ENCODE measurements at regions not wholly inside any gene's neighbourhood (a gene's known extent, or its start where the extent isn't known, plus 50 kb on each side); places are given as distances from the start of the nearest gene placed in this dataset.

DNA sequence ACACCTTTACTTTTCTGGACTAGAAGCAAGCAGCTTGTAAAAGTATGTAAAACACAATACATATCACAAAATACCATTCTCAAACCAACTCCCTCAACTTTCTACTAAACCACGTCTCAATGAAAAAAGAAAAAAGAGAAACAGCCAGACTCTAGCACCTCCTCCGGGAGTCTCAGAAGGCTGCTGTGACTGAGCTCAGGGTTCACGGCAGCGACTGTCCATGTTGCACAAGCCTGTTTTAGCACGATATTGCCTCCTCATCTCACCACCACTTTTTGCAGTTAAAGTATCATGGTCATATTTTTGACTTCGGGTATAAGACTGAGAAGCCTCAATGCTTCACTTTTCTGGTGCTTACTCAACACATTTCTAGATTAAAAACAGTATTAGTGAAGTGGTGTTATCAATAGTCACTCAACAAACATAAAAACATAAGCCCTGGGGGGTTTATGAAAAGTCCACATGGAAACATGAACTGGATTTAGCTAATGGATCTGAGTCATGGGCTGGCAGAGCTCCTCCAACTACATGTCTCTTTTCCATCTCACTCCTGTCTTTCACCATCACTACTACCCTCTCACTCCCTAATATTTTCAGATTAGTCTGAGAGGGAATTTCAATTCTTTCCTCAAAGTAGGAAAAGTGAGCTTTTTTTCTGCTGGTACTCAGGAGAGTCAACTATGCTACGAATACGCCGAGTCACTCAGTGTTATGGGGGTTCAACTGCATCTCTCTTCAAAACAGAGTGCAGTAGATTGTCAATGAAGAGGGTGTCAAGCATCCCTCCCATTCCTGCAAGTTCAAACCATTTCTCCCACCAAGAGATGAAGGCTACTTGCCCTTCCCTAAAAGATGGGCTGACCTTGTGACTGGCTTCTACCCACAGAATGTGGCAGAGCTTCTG lies 113.7 kb downstream of the OSR1 start:
- TF ChIP-seq, protein P1, sequence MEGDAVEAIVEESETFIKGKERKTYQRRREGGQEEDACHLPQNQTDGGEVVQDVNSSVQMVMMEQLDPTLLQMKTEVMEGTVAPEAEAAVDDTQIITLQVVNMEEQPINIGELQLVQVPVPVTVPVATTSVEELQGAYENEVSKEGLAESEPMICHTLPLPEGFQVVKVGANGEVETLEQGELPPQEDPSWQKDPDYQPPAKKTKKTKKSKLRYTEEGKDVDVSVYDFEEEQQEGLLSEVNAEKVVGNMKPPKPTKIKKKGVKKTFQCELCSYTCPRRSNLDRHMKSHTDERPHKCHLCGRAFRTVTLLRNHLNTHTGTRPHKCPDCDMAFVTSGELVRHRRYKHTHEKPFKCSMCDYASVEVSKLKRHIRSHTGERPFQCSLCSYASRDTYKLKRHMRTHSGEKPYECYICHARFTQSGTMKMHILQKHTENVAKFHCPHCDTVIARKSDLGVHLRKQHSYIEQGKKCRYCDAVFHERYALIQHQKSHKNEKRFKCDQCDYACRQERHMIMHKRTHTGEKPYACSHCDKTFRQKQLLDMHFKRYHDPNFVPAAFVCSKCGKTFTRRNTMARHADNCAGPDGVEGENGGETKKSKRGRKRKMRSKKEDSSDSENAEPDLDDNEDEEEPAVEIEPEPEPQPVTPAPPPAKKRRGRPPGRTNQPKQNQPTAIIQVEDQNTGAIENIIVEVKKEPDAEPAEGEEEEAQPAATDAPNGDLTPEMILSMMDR (IDR thresholded peaks at IDR 0.05) = no peak
- no peak for TF ChIP-seq POLR2A (IDR thresholded peaks at IDR 0.05)

All from suprapubic skin (tissue), 3 donors.